Progenitor cell of endocrine pancreas (in vitro differentiated cells): ENCODE measurements at regions not wholly inside any gene's neighbourhood (a gene's known extent, or its start where the extent isn't known, plus 50 kb on each side); places are given as distances from the start of the nearest gene placed in this dataset.

ENCODE experiments used
- DNase-seq: peaks from one replicate; pipeline ENCODE4 v3.0.0; 2021; ENCODE audit warnings: low spot score; ENCODE audit not compliant: unreplicated experiment
- H3K27ac Mint-ChIP-seq: 2 replicates; pipeline ENCODE4 v1.8.0; 2021; ENCODE audit warnings: mild to moderate bottlenecking, moderate library complexity, mixed read lengths
- H3K27me3 Mint-ChIP-seq: 2 replicates; pipeline ENCODE4 v1.8.0; 2021; ENCODE audit warnings: mixed read lengths
- H3K36me3 Mint-ChIP-seq: 2 replicates; pipeline ENCODE4 v1.8.0; 2022; ENCODE audit warnings: mixed read lengths; ENCODE audit not compliant: insufficient read depth
- H3K4me1 Mint-ChIP-seq: 2 replicates; pipeline ENCODE4 v1.8.0; 2021; ENCODE audit warnings: low read depth, mixed read lengths
- H3K4me3 Mint-ChIP-seq: 2 replicates; pipeline ENCODE4 v1.8.0; 2021; ENCODE audit warnings: low read depth, mild to moderate bottlenecking, moderate library complexity, mixed read lengths
- H3K9me3 Mint-ChIP-seq: 2 replicates; pipeline ENCODE4 v1.8.0; 2021; ENCODE audit warnings: low read depth, mixed read lengths
- CTCF ChIP-seq: fragments of 200-600 bp; sonication (generic); IDR thresholded peaks from one replicate; pipeline ENCODE4 v1.5.0; 2021; ENCODE audit warnings: antibody characterized with exemption, mild to moderate bottlenecking; ENCODE audit not compliant: unreplicated experiment

GRCh38 chr10:52447931-52448353 is 133.9 kb downstream of the DKK1 start:
- TF ChIP-seq CTCF: no peak
- Mint-ChIP-seq H3K4me1 (peaks cover 4% of the 10 kb centered on the region), H3K27ac (no peak overlapping the region), H3K4me3 (no peak overlapping the region), H3K27me3 (peaks cover 25% of the 10 kb centered on the region), H3K36me3 (no peaks in the 10 kb centered on the region), H3K9me3 (no peaks in the 10 kb centered on the region)
- DNase-seq: no peak

GRCh38 chr10:52450762-52451291 is 136.7 kb downstream of the DKK1 start:
- no peak for DNase-seq
- Mint-ChIP-seq H3K4me3 (no peak overlapping the region), H3K36me3 (no peaks in the 10 kb centered on the region), H3K27ac (no peak overlapping the region), H3K27me3 (peaks cover 27% of the 10 kb centered on the region), H3K4me1 (peaks cover 4% of the 10 kb centered on the region), H3K9me3 (no peaks in the 10 kb centered on the region)
- no peak for TF ChIP-seq CTCF

GRCh38 chr10:52451817-52452216 is 137.7 kb downstream of the DKK1 start:
- no peak overlapping the region for H3K27ac Mint-ChIP-seq
- H3K27me3 Mint-ChIP-seq: peaks cover 27% of the 10 kb centered on the region
- H3K4me1 Mint-ChIP-seq: peaks cover 4% of the 10 kb centered on the region
- no peaks in the 10 kb centered on the region for H3K9me3 Mint-ChIP-seq
- no peak for DNase-seq
- TF ChIP-seq CTCF: no peak
- H3K36me3 Mint-ChIP-seq: no peaks in the 10 kb centered on the region
- H3K4me3 Mint-ChIP-seq: no peak overlapping the region

- Mint-ChIP-seq H3K36me3 (no peaks in the 10 kb centered on the region), H3K27ac (no peak overlapping the region), H3K27me3 (peaks cover 27% of the 10 kb centered on the region), H3K4me3 (no peak overlapping the region), H3K4me1 (peaks cover 4% of the 10 kb centered on the region), H3K9me3 (no peaks in the 10 kb centered on the region)
- no peak for DNase-seq
- no peak for TF ChIP-seq CTCF
Observed at GRCh38 chr10:52452600-52453493, 138.8 kb downstream of the DKK1 start.

GRCh38 chr10:52453501-52453900 is 139.4 kb downstream of the DKK1 start:
- peaks cover 4% of the 10 kb centered on the region for H3K4me1 Mint-ChIP-seq
- no peak for TF ChIP-seq CTCF
- H3K27me3 Mint-ChIP-seq: peaks cover 27% of the 10 kb centered on the region
- H3K9me3 Mint-ChIP-seq: no peaks in the 10 kb centered on the region
- H3K27ac Mint-ChIP-seq: no peak overlapping the region
- DNase-seq: no peak
- no peak overlapping the region for H3K4me3 Mint-ChIP-seq
- no peaks in the 10 kb centered on the region for H3K36me3 Mint-ChIP-seq
